A673 (cell line): ENCODE measurements at regions not wholly inside any gene's neighbourhood (a gene's known extent, or its start where the extent isn't known, plus 50 kb on each side); places are given as distances from the start of the nearest gene placed in this dataset.

Experiments used
- EZH2 ChIP-seq: fragments of 200-600 bp; sonication (generic); IDR thresholded peaks from 2 replicates; pipeline ENCODE4 v1.6.1; 2017; ENCODE audit warnings: borderline replicate concordance, low read depth, mild to moderate bottlenecking, mixed read lengths, antibody characterized with exemption, low read length; ENCODE audit not compliant: poor library complexity, severe bottlenecking
- TF ChIP-seq, protein P1 (sequence below): fragments of 300-800, 200-600 bp; sonication (generic); conservative IDR thresholded peaks from 2 replicates; pipeline ENCODE4 v1.5.1; 2017; ENCODE audit warnings: low read depth, mild to moderate bottlenecking, antibody characterized with exemption, low read length, moderate library complexity, mixed read lengths

DNA sequence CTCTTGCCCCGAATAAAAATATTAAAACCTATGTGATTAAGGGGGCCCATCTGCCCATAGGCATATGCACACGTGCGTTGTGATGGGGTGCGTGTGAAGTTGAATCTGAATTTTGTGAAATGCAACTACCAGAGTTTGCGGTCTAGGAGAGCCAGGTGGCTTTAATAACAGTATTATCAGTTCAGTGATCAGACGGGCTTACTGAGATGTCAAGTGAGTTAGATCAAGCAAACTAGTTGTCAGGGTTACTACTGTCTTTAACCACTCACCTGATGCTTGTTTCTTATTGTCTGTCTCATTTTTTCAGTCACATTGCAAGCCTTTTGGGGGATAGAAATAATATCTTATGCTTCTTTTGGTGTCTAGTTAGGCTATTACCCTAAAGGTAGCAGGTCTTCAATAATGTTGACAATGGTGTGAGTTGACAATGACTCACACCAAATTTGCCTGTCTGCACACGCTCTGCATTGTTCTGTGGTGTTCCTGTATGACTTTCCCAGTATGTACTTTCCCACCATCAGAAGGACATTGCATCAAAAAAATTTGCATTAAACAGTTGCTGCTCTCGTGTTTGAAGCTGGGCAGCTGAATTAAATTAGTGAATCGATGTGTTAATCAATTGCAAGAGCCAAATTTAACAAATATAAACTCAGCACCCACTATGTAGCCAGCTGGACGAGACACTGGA lies 103.1 kb upstream of the NAA20 start:
- TF ChIP-seq, protein P1, sequence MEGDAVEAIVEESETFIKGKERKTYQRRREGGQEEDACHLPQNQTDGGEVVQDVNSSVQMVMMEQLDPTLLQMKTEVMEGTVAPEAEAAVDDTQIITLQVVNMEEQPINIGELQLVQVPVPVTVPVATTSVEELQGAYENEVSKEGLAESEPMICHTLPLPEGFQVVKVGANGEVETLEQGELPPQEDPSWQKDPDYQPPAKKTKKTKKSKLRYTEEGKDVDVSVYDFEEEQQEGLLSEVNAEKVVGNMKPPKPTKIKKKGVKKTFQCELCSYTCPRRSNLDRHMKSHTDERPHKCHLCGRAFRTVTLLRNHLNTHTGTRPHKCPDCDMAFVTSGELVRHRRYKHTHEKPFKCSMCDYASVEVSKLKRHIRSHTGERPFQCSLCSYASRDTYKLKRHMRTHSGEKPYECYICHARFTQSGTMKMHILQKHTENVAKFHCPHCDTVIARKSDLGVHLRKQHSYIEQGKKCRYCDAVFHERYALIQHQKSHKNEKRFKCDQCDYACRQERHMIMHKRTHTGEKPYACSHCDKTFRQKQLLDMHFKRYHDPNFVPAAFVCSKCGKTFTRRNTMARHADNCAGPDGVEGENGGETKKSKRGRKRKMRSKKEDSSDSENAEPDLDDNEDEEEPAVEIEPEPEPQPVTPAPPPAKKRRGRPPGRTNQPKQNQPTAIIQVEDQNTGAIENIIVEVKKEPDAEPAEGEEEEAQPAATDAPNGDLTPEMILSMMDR, result no peak
- no peak for TF ChIP-seq EZH2
